MM.1S (cell line): ENCODE measurements at regions not wholly inside any gene's neighbourhood (a gene's known extent, or its start where the extent isn't known, plus 50 kb on each side); places are given as distances from the start of the nearest gene placed in this dataset.

Experiments
- DNase-seq: peaks from one replicate; pipeline ENCODE4 v3.0.0-alpha.2; 2015
- H2AFZ ChIP-seq: fragments of 300-600 bp; sonication (generic); 2 replicates; pipeline ENCODE4 v1.6.0; 2016; ENCODE audit warnings: antibody characterized with exemption, low read length
- H3F3A ChIP-seq: fragments of 300-600 bp; sonication (generic); 2 replicates; pipeline ENCODE4 v1.6.1; 2016; ENCODE audit warnings: mild to moderate bottlenecking, antibody characterized with exemption, low read length, moderate library complexity, mixed read lengths; ENCODE audit not compliant: insufficient read depth
- H3K27ac ChIP-seq: fragments of 300-600 bp; sonication (generic); 2 replicates; pipeline ENCODE4 v1.5.1; 2016; ENCODE audit warnings: mild to moderate bottlenecking, low read length
- H3K27me3 ChIP-seq: fragments of 300-600 bp; sonication (generic); replicated peaks from 2 replicates; pipeline ENCODE4 v1.6.0; 2016; ENCODE audit warnings: low read length; ENCODE audit not compliant: insufficient read depth
- H3K36me3 ChIP-seq: fragments of 300-600 bp; sonication (generic); replicated peaks from 2 replicates; pipeline ENCODE4 v1.6.1; 2016; ENCODE audit warnings: mild to moderate bottlenecking, low read length, mixed read lengths; ENCODE audit not compliant: insufficient read depth
- H3K4me1 ChIP-seq: fragments of 300-600 bp; sonication (generic); 2 replicates; pipeline ENCODE4 v1.6.1; 2016; ENCODE audit warnings: low read length, mixed read lengths
- H3K4me2 ChIP-seq: fragments of 300-600 bp; sonication (generic); 2 replicates; pipeline ENCODE4 v1.6.0; 2016; ENCODE audit warnings: low read depth, low read length
- H3K4me3 ChIP-seq: fragments of 300-600 bp; sonication (generic); 2 replicates; pipeline ENCODE4 v1.5.1; 2016; ENCODE audit warnings: low read length, mixed read lengths
- H3K79me2 ChIP-seq: fragments of 300-600 bp; sonication (generic); 2 replicates; pipeline ENCODE4 v1.6.1; 2016; ENCODE audit warnings: mixed run types, low read length, mixed read lengths
- H3K9ac ChIP-seq: fragments of 300-600 bp; sonication (generic); 2 replicates; pipeline ENCODE4 v1.6.1; 2016; ENCODE audit warnings: low read length, mixed read lengths
- H3K9me2 ChIP-seq: fragments of 300-600 bp; sonication (generic); replicated peaks from 2 replicates; pipeline ENCODE4 v1.6.1; 2016; ENCODE audit warnings: mild to moderate bottlenecking, low read length, mixed read lengths; ENCODE audit not compliant: insufficient read depth
- H3K9me3 ChIP-seq: fragments of 300-600 bp; sonication (generic); replicated peaks from 2 replicates; pipeline ENCODE4 v1.6.1; 2016; ENCODE audit warnings: mild to moderate bottlenecking, low read length, mixed read lengths; ENCODE audit not compliant: insufficient read depth
- H4K20me1 ChIP-seq: fragments of 300-600 bp; sonication (generic); 2 replicates; pipeline ENCODE4 v1.6.1; 2016; ENCODE audit warnings: mild to moderate bottlenecking, low read length, moderate library complexity, mixed read lengths; ENCODE audit not compliant: insufficient read depth
- CTCF ChIP-seq: fragments of 300-600 bp; sonication (generic); IDR thresholded peaks from 2 replicates; pipeline ENCODE4 v1.5.1; 2016; ENCODE audit warnings: antibody characterized with exemption, low read length, mixed read lengths
- EZH2 ChIP-seq: fragments of 300-600 bp; sonication (generic); optimal IDR thresholded peaks from 2 replicates; pipeline ENCODE3; 2017; ENCODE audit warnings: low read depth, mild to moderate bottlenecking, antibody characterized with exemption, low read length, mixed read lengths
- EZH2phosphoT487 ChIP-seq: fragments of 300-600 bp; sonication (generic); IDR thresholded peaks from 2 replicates; pipeline ENCODE4 v1.6.1; 2018; ENCODE audit warnings: antibody characterized with exemption, low read length

- Histone ChIP-seq H3K9ac (no peak overlapping the region), H3F3A (no peaks in the 10 kb centered on the region), H3K79me2 (no peaks in the 10 kb centered on the region), H3K4me3 (no peak overlapping the region), H3K9me2 (no peaks in the 10 kb centered on the region), H4K20me1 (no peaks in the 10 kb centered on the region), H3K9me3 (no peaks in the 10 kb centered on the region), H3K4me2 (no peak overlapping the region), H3K27me3 (no peaks in the 10 kb centered on the region), H2AFZ (no peak overlapping the region), H3K27ac (no peak overlapping the region), H3K4me1 (no peaks in the 10 kb centered on the region), H3K36me3 (no peaks in the 10 kb centered on the region)
- DNase-seq, result no peak
- no peak for TF ChIP-seq EZH2phosphoT487
- TF ChIP-seq CTCF, result no peak
- no peak for TF ChIP-seq EZH2
Measured at GRCh38 chr4:134735901-134736300, 534.3 kb upstream of the PABPC4L start.

GRCh38 chr4:134727696-134728095 is 526.1 kb upstream of the PABPC4L start:
- no peaks in the 10 kb centered on the region for H3K27me3 ChIP-seq
- no peak overlapping the region for H3K4me2 ChIP-seq
- TF ChIP-seq EZH2 (no peak), CTCF (no peak), EZH2phosphoT487 (no peak)
- H3F3A ChIP-seq, result no peaks in the 10 kb centered on the region
- no peaks in the 10 kb centered on the region for H3K36me3 ChIP-seq
- no peak for DNase-seq
- no peaks in the 10 kb centered on the region for H3K4me1 ChIP-seq
- no peaks in the 10 kb centered on the region for H3K9me2 ChIP-seq
- H2AFZ ChIP-seq, result no peak overlapping the region
- H3K27ac ChIP-seq, result no peak overlapping the region
- no peak overlapping the region for H3K9ac ChIP-seq
- no peak overlapping the region for H3K4me3 ChIP-seq
- no peaks in the 10 kb centered on the region for H3K9me3 ChIP-seq
- no peaks in the 10 kb centered on the region for H3K79me2 ChIP-seq
- no peaks in the 10 kb centered on the region for H4K20me1 ChIP-seq

- no peak overlapping the region for H3K27ac ChIP-seq
- no peaks in the 10 kb centered on the region for H3F3A ChIP-seq
- no peak overlapping the region for H3K9ac ChIP-seq
- no peak overlapping the region for H3K4me2 ChIP-seq
- H2AFZ ChIP-seq, result no peak overlapping the region
- H3K9me2 ChIP-seq, result no peaks in the 10 kb centered on the region
- no peak for DNase-seq
- H3K9me3 ChIP-seq, result no peaks in the 10 kb centered on the region
- H3K27me3 ChIP-seq, result no peaks in the 10 kb centered on the region
- TF ChIP-seq EZH2, result no peak
- TF ChIP-seq EZH2phosphoT487, result no peak
- no peak for TF ChIP-seq CTCF
- no peaks in the 10 kb centered on the region for H3K79me2 ChIP-seq
- H3K36me3 ChIP-seq, result no peaks in the 10 kb centered on the region
- no peaks in the 10 kb centered on the region for H4K20me1 ChIP-seq
- no peak overlapping the region for H3K4me3 ChIP-seq
- no peaks in the 10 kb centered on the region for H3K4me1 ChIP-seq
Measured at GRCh38 chr4:134722306-134722705, 520.7 kb upstream of the PABPC4L start.
